GM19452 (cell line): ENCODE measurements at regions not wholly inside any gene's neighbourhood (a gene's known extent, or its start where the extent isn't known, plus 50 kb on each side); places are given as distances from the start of the nearest gene placed in this dataset.

Experiments
- ATAC-seq: cut with Tn5 transposase; IDR thresholded peaks from one replicate; pipeline ENCODE4 v1.9.1; 2021; ENCODE audit not compliant: unreplicated experiment

DNA sequence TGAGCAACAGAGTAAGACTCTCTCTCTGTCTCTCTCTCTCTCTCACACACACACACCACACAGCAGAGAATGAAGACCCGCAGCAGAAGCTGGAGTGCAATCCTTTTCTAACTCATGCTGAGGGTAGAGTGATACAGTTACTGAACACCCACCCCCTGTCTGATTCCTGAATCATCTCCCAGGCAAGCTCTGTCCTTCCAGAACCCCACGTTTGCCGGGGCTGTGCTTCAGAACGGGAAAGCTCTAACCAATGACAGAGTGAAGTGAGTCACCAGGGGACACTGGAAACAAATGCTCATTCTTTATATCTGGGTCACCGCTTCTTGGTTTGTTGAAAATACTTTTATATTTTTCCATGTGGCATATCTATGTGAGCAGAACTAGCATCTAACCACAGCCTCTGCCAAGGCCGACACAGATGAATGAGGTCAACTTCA, 553.7 kb upstream of the AMELY start:
- no peak for ATAC-seq

- no peak for ATAC-seq
Observed at GRCh38 chrY:7464742-7465141, 553.2 kb upstream of the AMELY start.

GRCh38 chrY:7463711-7464110, 552.2 kb upstream of the AMELY start:
- no peak for ATAC-seq

- no peak for ATAC-seq
Observed at GRCh38 chrY:7463196-7463595, 551.6 kb upstream of the AMELY start.

DNA sequence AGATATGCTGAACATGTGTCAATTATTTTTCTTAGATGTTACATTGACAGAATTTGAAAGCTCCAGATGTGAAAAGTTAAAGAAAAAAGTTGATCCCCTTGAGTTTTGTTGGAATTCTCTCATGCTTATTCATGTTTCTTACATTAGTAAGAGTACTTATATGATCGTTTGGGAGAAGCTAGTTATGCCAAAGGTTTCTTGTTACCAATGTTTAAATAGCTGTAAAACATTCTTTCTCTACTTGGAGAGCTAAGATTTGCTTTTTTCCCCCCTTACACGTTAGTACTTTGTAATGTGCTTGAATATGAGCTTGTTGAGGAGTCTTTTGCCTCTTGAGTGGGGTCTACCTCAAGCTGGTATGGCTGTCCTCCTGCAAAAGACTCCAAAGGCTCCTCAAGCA, 551.1 kb upstream of the AMELY start:
- no peak for ATAC-seq

GRCh38 chrY:7461873-7462525, 550.4 kb upstream of the AMELY start:
- no peak for ATAC-seq

DNA sequence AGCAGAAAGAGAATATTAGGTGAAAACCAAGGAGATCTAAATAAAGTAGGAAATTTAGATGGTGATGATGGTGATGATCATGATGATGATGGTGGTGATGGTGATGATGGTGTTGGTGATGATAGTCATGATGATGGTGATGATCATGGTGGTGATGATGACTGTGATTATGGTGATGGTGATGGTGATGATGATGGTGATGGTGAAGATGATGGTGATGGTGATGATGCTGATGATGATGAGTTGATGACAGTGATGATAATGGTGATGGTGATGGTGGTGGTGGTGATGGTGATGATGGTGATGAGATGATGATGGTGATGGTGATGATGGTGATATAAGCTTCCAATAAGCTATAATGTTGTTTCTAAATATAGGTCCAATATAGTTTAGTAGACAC, 548.2 kb upstream of the AMELY start:
- ATAC-seq, result no peak

- no peak for ATAC-seq
Observed at GRCh38 chrY:7458301-7459078, 546.9 kb upstream of the AMELY start.

GRCh38 chrY:7457286-7458015, 545.9 kb upstream of the AMELY start:
- no peak for ATAC-seq

- no peak for ATAC-seq
Observed at GRCh38 chrY:7455626-7456025, 544.1 kb upstream of the AMELY start.

DNA sequence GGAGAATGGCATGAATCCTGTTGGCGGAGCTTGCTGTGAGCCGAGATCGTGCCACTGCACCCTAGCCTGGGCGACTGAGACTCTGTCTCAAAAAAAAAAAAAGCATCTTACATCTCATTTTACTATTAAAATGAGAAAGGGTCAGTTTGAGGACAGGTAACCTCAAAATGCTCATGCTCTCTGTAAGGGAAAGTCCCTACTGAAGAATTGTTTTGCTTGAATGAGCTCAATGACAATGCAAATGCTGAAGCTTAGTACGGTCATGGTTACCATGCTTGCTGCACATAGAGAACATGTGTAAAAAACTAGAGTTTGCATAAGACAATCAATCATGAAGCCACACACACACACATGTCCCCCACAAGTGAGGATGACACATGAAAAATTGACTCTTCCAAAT, 541.8 kb upstream of the AMELY start:
- ATAC-seq, result no peak

- ATAC-seq, result no peak
Observed at GRCh38 chrY:7452246-7452645, 540.7 kb upstream of the AMELY start.

GRCh38 chrY:7449860-7450259, 538.3 kb upstream of the AMELY start:
- no peak for ATAC-seq

DNA sequence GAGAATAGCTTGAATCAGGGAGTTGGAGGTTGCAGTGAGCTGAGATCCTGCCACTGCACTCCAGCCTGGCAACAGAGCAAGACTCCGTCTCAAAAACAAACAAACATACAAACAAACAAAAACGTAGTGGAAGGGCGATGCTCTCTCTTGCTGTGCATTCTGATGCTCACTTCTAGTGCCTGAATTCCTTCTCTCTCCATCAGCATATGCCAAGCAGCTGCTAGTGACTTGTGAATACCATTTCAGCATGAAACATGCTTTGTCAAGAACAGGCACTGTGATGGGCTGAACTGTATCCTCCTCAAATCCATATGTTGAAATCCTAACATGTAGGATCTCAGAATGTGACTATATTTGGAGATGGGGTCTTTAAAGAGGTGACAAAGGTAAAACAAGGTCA, 537.1 kb upstream of the AMELY start:
- ATAC-seq, result no peak

DNA sequence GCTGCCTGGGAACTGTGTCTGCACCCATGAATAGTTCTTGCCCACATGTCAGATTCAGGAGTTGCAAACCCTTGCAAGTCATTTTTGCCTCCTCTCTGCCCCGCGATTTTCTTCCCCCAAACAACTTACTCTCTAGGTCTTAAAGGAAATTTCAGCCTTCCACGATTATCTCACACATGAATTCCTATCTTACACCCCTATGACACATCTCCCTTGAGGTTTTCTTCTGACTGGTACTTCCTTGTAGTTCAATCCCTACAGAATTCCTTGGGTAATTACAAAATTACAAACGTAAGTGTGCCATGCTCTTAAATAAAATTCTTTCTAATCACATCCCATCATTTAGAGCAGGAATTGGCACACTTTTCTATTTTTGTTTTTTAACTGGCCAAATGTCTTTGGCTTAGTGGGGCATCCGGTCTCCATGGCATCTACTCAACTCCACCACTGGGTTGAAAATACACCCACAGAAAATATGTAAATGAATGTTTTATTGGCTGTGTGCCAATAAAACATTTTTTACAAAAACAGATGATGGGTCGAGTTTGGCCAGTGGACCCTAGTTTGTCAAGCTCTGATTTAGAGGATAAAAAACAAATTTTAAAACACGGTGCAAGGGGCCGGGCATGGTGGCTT, 536.4 kb upstream of the AMELY start:
- ATAC-seq, result no peak

DNA sequence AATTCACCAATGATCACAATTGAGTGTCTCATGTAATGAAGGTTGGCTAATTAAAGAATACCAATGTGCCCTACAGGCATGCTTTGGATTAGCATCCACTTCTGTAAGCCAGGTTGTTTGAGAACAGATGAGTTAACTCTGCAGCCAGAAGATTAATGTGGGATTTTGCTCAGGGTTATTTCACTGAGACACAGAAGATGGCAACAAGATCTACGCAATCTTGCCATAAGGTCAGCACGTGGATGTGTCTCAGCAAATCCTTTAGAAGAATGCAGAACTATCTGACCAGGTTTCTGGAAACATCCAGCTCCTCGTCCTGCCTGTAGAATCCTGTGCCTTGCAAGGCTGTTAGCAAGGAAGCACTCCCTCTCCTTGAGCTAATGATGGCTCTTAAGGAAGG, 532.6 kb upstream of the AMELY start:
- ATAC-seq, result no peak

DNA sequence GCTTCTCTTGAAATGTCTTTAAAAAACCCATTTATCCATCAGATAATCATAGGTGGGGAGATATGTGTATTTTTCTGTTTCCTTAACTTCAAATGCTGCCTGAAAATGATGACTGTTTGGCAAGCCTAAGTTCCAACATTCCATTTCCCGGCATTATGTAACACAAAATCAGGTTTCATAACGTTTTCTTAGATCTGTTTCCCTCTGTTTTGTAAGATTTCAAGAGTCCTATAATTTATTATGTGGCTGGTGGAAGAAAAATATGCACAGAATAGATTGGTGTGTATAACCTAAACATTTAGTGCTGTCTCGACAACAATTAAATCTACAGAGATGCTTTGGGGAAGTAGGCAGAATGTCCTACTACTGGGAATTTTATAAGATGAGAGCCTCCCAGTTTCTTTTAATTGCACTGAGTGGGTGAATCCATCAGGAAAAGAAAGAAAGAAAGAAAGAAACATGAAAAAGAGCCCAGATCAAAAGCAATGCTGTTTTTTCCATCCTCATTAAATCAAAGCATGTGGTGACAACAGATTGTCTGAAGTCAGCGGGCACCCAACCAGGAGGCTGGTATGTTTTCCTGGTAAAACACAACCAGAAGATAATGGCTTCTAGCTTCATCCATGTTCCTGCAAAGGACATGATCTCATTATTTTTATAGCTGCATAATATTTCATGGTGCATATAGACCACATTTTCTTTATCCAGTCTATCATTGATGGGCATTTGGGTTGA, 529.4 kb upstream of the AMELY start:
- no peak for ATAC-seq

DNA sequence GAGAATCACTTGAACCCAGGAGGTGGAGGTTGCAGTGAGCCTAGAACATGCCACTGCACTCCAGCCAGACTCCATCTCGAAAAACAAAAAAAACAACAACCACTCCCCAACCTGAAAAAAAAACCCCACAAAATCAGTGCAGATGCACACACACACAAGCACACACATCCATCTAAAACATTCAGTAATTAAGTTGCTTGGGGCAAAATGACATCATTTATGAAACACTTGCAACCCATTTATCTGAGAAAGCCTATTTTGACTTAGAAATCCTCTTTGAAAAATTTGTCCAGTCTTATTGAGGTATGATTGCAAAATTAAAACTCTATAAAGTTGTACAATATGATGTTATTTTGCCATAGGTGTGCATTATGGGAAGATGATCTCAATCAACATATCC, 525.5 kb upstream of the AMELY start:
- ATAC-seq, result no peak

DNA sequence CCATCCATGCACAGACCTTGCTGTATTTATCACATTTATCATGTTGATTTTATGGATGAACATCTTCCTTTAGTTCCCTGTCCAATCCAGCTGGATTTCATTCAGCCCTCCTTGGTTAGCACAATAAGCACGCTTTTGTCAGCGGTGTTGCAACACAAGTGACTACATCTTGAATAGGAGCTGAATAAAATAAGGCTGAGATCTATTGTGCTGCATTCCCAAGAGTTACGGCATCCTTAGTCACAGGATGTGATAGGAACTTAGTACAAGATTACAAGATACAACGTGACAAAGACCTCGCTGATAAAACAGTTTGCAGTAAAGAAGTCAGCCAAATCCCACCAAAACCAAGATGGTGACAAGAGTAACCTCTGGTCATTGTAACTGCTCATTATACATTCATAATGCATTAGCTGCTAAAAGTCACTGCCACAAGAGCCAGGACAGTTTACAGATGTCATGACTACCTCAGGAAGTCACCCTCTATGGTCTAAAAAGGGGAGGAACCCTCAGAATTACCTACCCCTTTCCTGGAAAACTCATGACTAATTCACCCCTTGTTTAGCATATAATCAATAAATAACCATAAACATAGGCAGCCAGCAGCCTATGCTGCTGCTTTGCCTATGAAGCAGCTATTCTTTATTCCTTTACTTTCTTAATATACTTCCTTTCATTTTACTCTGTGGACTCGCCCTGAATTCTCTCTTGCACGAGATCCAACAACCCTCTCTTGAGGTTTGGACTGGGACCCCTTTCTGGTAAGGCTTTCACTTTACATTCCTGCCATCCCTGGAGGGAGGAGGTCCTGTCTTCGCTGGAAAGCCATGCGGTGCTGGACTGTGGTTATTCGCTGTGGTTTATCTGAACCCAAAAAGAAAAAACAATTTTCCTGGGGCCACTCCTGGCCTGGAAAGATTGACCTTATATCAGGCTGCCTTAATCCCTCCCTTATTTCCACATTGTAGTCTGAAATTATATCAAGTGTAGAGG, 522.6 kb upstream of the AMELY start:
- no peak for ATAC-seq

- ATAC-seq, result no peak
Observed at GRCh38 chrY:7419165-7419564, 507.6 kb upstream of the AMELY start.
